DMS 273 (cell line): ENCODE measurements at regions not wholly inside any gene's neighbourhood (a gene's known extent, or its start where the extent isn't known, plus 50 kb on each side); places are given as distances from the start of the nearest gene placed in this dataset.

Source experiments
- DNase-seq: peaks from one replicate; lab custom pipeline; 2025; ENCODE audit not compliant: unreplicated experiment; lab: John Stamatoyannopoulos, UW

DNA sequence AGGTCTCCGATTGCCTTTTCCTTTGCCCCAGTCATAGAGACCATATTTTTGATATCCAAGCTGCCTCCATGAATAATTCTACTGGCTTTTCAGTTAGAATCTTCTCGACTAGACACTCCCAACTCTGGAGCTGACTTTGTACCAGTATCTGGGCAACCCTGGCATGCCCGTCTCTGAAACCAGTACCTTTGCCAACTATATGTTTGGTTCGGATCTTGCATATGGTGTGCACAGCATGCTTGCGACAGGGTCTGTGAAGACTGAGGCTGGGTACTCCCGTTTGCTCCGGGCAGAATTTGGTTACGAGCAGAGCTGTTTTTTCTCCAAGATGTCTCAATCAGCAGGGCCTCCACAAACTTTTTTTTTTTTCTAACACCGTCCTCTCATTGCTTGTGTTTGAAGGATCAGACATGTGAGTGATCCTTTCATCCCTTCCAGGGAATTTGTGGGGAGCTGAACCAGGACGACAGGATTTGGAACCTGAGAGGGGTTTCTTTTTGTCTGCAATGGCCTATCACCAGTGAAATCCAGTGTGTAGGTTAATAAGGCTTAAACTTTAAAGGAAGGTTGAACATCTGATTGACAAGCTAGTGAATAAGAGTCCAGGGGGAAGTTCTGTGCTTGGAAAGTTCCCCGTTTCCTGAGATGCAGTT, 322.3 kb downstream of the MYCN start:
- DNase-seq: no peak

DNA sequence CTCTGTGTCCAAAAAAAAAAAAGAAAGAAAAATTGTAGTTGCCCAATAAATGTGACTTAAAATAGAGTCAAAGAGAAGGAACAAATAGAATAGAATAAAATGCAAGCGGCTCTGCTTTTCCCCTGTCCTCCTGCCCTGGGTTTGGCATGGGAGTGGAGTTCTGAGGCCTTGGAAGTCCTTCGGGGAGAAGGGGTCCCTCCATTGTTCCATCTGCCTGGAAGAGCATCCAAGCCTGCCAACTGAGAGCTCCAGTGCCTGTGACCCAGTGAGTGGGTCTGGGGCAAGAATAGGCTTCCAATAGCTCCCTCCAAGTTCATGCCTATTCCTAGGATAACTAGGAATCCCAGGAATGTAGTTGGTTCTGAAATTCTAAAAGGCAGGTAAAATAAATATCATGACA, 321.4 kb downstream of the MYCN start:
- no peak for DNase-seq

DNA sequence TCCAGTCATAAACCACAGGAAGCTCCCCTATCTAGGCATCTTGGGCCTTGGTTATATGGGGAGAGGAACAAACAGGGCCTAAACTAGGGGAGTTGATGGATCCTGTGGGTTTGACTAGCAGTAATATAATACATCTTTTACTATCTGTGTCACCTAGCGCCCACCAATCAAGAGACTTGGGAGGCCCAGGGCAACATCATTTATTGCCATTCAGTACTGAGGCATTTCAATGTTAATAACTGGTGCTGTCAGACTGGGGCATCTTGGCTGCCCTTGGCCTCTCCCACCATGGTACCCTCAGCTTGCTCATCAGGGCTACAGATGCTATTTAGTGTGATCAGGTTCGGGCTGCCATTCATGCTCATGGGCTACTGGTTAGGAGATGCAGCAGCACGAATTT, 320.7 kb downstream of the MYCN start:
- no peak for DNase-seq

DNA sequence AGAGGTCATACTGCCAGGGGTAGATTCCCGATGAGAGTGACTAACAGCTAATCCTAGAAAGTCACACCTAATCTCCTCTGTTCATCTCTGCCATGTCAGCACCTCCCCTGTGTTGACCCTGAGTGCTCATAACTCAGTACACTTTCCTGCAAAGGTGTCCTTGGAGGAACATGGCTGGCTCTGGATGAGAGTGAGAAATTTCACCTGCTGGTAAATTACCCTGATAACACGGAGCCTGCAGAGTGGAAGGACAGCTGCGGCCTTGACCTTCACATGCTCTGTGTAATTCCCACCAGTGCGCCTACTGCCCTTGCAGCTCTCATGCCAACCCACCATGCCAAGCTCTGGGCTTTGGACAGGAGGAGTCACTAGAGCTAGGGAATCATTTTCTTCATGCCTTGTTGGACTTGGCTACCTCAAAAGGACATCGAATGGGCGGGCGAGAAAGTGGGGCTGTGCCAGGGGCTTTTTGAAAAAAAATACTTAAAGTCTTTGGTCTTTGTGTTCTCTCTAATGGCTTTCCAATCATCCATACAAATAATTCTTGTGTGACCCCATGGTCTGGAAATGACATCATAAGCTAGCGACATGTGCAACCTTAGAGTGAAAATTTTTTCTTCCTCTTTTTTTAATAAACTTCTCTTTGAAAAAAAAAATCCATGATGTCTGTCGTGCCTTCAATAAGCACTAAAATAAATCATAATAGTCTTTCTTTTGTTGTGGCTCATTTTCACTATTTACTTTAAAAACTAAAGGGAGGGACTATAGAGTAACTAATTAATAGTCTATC, 319.9 kb downstream of the MYCN start:
- DNase-seq: no peak

DNA sequence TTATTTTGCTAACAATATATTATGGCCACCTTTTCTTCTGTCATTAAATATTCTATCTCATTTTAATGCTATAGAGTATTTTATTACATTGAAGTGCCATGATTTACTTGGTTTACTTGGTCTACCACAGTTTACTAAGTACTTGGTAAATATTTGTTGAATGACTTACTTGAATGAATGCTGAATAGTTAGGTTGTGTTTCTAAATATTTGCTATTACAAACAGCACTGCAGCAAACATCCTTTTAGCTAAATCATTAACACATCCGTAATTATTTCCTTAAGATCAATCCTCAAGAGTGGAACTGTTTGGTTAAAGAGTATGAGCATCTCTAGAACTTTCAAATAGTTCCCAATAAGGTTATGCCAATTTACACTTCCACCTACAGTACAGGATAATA, 318.7 kb downstream of the MYCN start:
- DNase-seq: no peak

DNA sequence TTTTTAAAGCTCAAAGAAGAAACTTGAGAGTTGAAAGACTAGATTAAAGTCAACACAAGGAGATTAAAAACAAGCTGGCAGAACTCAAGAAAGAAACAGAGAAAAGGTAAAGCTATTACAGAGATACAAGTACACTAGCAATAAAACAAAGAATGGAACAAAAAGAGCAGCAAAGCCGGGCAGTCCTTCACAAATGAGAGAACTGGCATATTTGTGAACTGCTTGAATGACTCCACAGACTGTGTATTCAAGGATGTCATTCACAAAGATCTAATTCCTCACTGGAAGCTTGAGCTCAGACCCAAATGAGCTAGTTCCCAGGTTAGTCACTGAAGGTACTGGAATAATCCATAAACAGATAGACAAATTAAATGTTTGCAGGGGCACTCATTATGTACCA, 318.0 kb downstream of the MYCN start:
- DNase-seq: no peak

DNA sequence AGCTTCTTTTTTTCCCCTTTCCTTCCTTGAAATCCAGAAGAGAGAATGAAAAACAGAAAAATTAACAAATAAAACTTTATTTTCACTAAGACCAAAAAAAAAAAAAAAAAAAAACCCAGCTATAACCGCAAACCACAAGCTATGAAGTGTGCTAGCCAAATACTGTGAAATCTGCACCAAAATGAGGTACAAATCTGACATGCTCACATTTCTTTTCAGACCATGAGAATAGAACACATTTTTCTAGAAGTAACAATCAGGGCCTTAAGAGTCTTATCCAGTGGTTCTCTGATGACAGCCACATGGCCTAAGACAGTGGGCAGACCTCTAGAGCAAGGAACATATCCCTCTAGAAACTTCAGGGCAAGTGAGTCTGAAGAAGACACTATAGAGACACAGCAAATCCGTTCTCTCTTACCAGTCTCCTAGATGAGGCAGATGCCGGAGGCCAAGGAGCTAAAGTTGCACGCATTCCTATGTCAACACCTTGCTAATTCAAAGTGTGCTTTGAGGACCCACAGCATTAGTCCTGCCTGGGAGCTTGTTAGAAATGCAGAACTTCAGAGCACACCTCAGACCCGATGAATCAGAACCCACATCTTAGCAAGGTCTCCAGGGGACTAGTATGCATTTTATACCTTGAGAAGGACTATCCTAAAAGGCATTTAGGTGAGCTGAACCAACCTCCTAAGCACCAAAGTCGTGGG, 317.1 kb downstream of the MYCN start:
- DNase-seq: no peak

DNA sequence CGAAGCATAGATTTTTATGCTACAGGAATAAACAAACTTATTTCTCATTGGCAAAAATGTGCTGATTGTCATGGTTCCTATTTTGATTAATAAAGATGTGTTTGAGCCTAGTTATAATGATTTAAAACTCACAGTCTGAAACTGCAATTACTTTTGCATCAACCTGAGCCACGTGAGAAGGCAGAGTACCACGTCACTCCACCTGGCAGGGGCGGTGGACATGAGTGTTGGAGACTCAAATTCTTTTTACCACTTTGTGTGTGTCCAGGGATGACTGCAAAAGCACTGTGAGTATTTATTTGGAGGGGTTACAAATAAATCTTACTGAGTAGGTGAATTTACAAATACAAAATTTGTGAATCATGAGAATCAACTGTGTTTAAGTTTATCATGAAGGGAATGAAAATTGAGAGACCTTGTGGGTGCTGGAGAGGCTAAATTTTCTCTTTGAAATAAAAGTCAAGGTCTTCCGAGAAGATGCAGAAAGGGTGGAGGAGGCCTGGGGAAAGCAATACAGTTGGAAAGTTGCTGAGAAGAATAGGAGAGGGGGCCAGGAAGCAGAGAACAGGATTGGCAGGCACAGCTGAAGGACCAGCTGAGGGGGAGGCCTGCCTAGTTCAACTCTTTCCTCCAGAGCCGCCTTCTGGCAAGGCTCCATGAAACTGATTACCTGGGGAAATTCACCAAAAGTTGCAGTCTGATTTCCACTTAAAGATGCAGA, 316.4 kb downstream of the MYCN start:
- no peak for DNase-seq

DNA sequence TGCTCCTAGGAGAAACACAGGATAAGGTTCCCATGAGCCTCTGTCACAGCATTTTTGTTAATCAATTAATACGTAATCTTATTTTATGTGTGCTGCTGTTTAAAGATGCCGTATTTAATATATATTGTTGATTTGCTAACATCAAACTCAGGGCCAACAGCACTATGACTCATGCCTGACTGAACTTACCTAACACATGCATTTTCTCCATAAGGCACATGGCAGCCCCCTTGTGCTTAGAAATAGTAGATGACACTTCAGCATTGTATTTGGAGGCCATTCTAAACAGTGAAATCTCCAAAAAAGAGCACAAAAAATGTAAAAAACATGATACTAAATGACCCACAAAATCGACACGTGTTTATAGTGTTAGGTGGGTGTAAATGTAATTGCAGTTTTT, 314.8 kb downstream of the MYCN start:
- no peak for DNase-seq

DNA sequence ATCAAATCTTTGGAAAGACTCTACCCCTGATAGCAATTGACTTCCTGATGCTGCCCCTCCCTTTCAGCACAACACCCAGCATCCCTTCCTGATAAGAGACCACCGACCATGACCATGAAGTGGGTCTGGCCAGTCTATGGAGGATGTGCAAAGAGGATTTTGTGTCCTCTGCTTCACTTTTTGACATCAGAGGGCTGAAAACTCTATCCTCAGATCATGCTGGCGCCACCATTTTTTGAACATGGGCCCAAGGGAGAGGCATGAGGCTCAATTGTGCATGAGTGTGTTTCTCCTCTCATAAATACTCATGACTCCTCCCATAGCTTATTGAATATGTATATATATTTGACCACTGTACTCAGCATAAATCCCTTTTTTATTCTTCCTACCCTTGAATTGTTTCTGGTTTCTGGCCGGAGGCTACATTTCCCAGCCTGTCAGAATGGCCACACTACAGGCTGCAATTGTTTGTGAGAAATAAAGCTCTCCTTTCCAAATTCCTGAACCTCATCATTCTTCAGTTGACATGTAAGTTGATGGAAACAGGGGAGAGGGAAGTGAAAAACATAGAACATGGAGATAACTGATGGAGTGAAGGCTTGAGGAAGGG, 314.1 kb downstream of the MYCN start:
- DNase-seq: no peak

DNA sequence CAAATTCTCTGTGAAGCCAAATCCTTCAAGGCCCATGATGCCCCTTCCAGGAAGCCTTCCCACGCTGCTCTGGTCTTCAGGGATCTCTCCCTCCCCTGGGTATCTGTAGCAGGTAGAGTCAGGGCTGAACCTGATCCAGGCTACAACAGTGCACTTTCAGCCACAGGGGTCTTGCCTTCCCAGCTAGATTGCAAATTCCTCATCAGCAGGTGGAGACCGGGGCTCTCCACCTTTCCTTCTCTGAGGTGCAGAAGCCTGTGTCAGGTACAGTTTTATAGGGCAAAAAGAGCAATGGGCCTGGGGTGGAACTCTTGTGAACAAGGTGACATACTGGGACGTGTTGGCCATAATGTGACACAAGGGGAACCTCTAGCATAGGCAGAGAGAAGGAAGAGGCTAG, 312.9 kb downstream of the MYCN start:
- no peak for DNase-seq

DNA sequence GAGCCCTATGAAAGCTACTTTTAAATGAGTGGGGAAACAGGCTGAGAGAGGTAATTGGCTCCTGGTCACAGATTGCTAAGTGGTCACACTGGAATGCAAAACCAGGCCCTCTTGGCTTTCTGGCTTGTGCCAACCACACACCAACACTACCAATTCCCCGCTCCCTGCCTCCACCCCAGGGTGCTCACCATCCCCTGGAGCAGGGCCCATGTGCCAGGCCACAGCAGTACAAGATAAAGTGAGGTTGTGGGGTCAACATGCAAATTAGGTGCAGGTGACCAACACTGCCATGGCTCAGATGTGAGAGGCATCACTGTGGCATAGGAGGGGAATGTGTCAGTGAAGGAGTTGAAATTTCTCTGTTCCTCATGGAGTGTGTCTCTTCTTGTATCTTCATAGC, 312.5 kb downstream of the MYCN start:
- DNase-seq: no peak

DNA sequence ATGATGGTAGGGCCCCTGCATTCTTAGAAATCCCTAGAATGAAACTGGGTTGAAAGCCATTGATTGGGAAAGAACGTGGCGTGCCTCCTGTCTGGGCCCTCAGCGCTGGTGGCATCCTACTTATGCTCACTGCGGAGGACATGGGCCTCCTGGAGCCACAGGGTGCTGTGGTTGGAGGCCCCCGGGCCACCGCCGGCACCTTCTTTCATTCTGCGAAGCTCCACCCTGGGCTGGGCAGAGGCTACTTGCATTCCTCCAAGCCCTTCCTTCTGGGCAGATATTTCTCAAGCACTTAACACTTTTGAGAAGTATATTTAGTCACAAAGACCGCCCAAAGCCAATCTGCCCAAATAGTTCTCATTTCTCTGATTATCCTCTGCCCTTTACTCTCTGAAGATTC, 311.9 kb downstream of the MYCN start:
- DNase-seq: no peak

DNA sequence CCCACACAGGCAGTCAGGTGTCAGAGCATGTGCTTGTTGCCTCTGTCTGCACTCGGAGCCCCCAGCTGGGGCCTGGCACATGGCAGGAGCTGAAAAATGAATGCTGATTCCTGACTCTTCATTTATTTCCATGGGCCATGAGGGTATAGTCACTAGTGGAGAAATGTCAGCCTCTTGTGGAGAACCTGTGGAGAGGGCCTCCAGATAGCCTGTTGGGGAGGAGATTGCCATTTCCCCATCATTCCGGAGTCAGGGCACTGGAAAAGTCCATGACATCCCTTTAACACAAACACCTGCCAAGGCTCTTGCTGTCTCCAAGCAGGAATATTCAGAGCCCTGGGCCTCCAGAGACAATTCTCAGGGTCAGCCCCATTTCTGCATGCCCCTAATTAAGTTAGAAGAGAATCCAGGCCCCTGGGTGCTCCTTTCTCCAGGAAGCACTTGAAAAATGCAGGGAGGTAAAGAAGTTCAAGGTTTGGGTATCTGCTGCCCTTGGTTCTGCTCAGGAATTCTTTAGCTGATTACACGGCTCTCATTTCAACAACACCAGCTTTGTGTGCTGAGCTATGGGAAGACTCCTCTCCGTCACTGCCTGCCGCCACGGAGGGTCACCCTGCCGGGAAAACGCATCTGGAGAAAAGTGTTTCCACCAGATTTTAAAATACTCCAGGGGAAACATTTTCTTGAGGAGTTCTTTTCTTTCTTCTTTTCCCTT, 311.3 kb downstream of the MYCN start:
- no peak for DNase-seq

DNA sequence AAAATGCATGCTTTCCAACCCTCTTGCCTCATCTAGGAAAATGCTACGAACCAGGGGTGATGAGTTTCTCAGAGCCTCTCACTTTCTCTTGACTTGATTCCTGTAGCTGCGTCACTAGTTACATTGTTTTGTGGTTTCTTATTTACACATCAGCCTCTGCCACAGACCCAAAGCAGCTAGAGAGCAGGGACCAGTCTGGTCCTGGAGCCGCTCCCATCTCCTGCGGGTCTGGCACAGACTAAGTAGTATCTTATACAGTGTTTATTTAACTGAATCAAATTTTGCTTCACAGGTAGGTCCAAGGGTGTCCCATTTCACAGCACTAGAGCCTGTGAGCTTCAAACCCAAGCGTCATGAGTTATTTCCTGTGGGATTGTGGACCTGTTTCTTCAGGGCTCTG, 310.5 kb downstream of the MYCN start:
- DNase-seq: no peak

DNA sequence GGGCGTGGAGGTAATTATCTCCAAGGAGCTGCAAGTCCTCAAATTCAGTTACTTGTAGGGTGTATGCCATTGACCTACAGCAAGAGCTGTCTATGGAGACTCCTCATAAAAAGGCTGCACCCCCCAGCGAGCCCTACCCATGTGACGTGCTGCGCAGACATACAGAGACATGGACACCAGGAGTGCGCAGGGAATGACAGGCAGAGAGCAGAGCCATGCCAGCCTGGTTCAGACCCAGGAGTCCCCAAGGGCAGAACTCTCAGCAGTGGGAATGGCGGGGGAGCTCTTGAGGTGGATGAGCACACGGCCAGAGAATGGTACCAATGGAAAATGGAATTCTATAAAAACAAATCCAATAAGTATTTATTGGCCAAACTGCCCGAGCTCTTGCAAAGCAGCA, 310.1 kb downstream of the MYCN start:
- no peak for DNase-seq

DNA sequence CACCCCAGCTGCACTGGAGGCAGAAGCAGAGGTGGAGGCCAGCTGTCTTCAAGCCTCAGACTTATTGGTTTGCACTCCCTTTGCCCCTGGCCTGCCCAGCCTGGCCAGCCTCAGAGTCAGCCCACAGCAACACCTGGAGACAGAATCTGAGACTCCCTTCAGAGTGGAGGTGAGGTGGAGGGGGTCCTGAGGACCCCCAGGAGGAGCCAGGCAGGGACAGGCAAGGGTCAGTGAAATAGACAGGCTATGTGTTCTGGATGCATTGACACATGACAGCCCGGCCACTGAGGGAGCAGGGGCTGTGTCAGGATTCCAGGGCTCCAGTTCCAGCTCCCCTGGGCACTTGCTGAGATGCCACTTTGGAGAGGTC, 309.7 kb downstream of the MYCN start:
- no peak for DNase-seq

DNA sequence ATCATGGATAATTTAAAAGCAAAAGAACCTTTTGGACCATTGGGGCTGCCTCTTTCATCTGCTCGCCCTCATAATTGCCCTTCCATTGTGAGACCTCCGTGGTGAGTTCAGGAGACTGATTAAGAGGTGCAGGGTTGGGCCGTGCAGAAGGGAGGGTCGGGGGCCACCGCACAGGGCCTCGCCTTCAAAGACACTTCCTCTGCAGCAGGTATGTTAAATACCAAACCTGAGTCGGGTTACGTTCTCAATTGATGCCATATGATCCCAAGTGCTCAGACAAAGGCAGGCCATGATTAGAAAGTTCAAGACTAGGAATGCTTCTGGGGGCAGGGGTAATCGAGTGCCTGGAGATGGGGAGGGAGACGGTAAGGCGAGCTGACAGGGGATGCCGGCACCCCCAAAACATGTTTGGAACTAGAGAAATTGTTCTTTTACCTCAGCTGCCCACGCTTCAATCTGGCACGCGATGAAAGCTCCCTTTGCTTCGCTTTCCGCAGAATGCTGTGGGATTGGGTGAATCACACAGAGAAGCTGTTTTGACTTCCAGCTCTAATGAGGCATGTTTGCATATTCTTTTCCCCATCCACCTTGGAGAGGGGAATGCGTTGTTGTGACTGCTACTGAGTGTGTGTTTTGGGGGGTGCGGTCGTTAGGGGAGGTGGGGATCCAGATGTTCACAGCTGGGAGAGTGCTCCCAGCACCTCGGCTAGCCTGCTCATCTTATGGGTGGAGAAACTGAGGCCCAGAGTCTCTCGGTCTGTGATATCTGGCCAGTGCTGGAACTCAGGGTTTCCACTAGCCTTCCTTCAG, 309.1 kb downstream of the MYCN start:
- no peak for DNase-seq

DNA sequence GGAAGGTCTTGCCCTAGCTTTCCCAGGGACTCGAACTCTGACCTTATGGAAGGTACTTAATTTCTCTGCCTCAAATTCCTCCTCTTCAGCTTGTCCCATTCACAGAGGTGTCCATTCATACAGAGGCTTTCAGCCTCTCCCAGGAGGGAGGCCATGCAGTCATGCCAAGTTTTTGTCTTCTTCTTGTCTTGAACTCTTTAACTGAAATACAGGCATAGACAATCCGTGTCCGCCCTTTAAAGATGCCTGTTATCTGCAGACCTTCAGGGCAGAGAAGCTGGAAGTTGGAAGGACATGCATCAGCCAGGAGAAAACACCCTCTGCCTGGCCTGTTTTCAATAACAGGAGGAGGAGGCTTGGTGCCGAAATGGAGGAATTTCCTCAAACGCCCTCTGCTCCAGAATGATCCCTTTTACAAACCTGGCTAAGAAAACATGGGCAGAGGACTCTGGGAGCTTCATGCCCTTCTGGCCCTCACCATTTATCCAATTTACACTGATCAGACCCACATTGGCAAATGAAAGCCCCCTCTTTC, 308.3 kb downstream of the MYCN start:
- DNase-seq: no peak
